Activated CD4-positive, alpha-beta T cell treated with anti-CD3 and anti-CD28 coated beads, Interleukin-2, amount 10 ng/mL, durations not matched to agents 7 days and 5 days (primary cell): ENCODE measurements at regions not wholly inside any gene's neighbourhood (a gene's known extent, or its start where the extent isn't known, plus 50 kb on each side); places are given as distances from the start of the nearest gene placed in this dataset.
A peak's percentile ranks its signal among the peaks of the same experiment; 100 is the strongest.

Source experiments
- CTCF ChIA-PET: fragments of 350-600 bp; sonication (Branson Sonifier 250); formaldehyde crosslinking; loops from one replicate; lab custom pipeline; 2021; ENCODE audit warnings: antibody characterized with exemption; lab: Charles Lee
- POLR2A ChIA-PET: fragments of 350-600 bp; sonication (Branson Sonifier 250); formaldehyde crosslinking; loops from one replicate; lab custom pipeline; 2021; ENCODE audit warnings: antibody characterized with exemption; lab: Charles Lee
- DNase-seq: peaks from one replicate; pipeline ENCODE4 v3.0.0-alpha.2; 2020
- H3K27ac Mint-ChIP-seq: one replicate; pipeline ENCODE4 v1.8.0; 2021; ENCODE audit warnings: mild to moderate bottlenecking, moderate library complexity, mixed read lengths
- H3K27me3 Mint-ChIP-seq: one replicate; pipeline ENCODE4 v1.8.0; 2021; ENCODE audit warnings: mixed read lengths
- H3K36me3 Mint-ChIP-seq: one replicate; pipeline ENCODE4 v1.8.0; 2021; ENCODE audit warnings: low read depth, mixed read lengths
- H3K4me1 Mint-ChIP-seq: one replicate; pipeline ENCODE4 v1.8.0; 2021; ENCODE audit warnings: mixed read lengths
- H3K4me3 Mint-ChIP-seq: one replicate; pipeline ENCODE4 v1.8.0; 2021; ENCODE audit warnings: mild to moderate bottlenecking, moderate library complexity, mixed read lengths
- H3K9me3 Mint-ChIP-seq: one replicate; pipeline ENCODE4 v1.8.0; 2021; ENCODE audit warnings: mixed read lengths

DNA sequence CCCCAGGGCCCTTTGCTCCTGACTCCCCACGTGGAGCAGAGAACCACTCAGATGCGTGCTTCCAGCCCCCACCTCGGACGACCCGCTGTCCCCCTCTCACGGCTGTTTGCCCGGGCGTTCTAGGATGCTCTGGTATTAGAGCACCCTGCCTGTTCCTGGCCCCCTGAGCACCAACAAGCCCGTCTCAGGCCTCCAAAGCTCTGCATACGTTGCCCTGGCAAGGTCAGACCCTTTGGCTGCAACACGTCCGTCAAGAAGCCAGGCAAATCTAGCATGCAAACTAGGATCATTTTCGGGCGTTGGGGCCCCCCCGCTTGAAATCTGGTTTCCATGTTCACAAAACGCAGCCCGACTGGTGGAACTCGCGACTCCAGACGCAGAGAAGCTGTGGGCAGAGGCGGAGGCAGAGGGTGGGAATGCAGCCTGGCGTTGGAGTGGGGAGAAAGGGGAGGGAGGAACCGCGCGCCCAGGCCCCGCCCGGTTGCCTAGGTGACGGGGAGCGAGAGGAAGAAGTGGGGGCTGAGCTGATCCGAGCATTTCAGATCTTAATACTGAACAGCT is 86.2 kb upstream of the PIAS1 start:
- H3K4me3 Mint-ChIP-seq, result no peak overlapping the region

DNA sequence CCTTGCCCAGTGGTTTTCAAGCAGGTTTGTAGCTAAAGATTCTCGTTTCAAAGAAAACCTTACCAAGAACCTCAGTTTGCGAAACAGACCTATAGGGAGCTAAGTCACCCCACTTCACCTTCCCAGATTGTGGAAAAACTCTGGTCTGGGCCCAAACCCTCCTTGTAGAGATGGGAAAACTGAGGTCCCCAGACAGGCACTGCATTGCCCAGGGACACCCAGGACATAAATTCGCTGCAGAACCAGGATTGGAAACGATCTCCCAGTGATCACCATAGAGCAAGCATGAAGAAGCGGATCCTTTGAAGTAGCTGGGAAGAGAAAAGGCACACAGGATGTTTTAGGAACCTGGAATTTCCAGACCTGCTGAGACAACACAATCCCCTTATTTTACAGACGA is 85.6 kb upstream of the PIAS1 start:
- ChIA-PET POLR2A (no interaction called here), CTCF (interaction anchor here (1.0 kb wide), 1 partner anchor 117 kb away, joined by 3 read pairs; no protein-coding TSS in a partner anchor)
- Mint-ChIP-seq H3K9me3 (no peaks in the 10 kb centered on the region), H3K27ac (no peak overlapping the region), H3K4me3 (no peak overlapping the region), H3K27me3 (peaks cover 30% of the 10 kb centered on the region), H3K4me1 (peaks cover 9% of the 10 kb centered on the region), H3K36me3 (no peaks in the 10 kb centered on the region)
- DNase-seq, result no peak

More for the DNA sequence above, 86.2 kb upstream of the PIAS1 start:
- H3K9me3 Mint-ChIP-seq, result no peaks in the 10 kb centered on the region
- DNase-seq, result peak; percentile 16
- no peaks in the 10 kb centered on the region for H3K36me3 Mint-ChIP-seq
- ChIA-PET POLR2A (no interaction called here), CTCF (interaction anchor here (1.0 kb wide), 1 partner anchor 118 kb away, joined by 3 read pairs; no protein-coding TSS in a partner anchor)
- no peak overlapping the region for H3K27ac Mint-ChIP-seq
- H3K27me3 Mint-ChIP-seq, result peaks cover 30% of the 10 kb centered on the region
- H3K4me1 Mint-ChIP-seq, result peaks cover 9% of the 10 kb centered on the region

DNA sequence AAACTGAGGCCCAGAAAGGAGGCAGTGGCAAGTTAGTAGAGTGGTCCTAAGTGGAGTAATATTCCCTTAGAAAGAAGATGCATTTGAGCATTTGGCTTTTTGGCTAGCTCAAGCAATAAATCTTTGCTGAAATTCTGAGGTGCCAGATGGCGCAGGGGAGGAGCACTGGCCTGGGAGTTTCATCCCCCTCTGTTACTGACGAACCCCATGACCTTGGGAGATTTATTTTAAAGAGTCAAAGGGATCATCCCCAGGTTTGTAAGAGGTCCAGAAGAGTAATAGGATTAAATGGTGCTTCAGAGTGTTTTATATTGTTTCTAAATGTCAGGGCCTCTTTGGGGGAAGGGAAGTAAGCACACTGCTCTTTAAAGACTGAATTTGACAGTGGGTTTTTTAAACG is 85.1 kb upstream of the PIAS1 start:
- Mint-ChIP-seq H3K9me3 (no peaks in the 10 kb centered on the region), H3K4me3 (no peak overlapping the region), H3K27me3 (peaks cover 30% of the 10 kb centered on the region), H3K27ac (no peak overlapping the region), H3K36me3 (no peaks in the 10 kb centered on the region), H3K4me1 (peaks cover 9% of the 10 kb centered on the region)
- POLR2A ChIA-PET, result no interaction called here
- CTCF ChIA-PET, result no interaction called here
- DNase-seq, result no peak

DNA sequence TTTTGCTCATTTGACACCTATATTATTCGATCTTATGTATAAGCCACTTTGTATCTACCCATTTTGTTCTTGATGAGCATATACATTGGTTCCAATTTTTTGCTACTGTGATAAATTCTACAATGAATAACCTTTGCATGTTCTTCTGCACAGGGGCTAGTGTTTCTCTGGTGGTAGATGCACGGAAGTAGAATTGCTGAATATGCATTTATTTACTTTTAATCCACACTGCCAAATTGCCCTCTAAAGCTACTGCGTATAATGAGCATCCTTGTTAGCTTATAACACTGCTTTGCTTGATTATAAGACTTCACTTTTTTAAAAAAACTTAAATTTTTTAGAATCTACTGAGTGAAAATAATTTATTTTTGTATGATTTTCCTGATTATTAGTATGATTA is 84.2 kb upstream of the PIAS1 start:
- Mint-ChIP-seq H3K36me3 (no peaks in the 10 kb centered on the region), H3K27ac (no peak overlapping the region), H3K9me3 (no peaks in the 10 kb centered on the region), H3K27me3 (peaks cover 29% of the 10 kb centered on the region), H3K4me3 (no peak overlapping the region), H3K4me1 (peaks cover 9% of the 10 kb centered on the region)
- ChIA-PET POLR2A (no interaction called here), CTCF (no interaction called here)
- DNase-seq, result no peak

DNA sequence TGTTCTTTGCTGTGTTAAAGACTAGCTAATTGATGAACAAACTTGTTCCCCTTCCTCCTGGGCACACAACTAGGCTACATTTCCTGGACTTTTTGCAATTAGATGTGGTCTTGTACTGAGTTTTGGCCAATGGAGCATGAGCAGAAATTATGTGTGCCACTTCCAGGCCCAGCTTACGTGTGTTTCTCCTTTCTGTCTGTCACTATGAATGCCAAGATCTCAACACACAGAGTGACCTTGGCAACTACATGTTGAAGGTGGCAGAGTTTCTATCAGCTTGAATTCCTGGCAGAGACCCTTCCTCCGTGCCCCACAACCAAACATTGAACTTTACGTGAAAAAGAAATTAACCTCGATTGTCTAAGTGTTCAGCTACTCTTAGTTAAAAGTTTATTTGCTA is 81.7 kb upstream of the PIAS1 start:
- Mint-ChIP-seq H3K27ac (no peak overlapping the region), H3K36me3 (no peaks in the 10 kb centered on the region), H3K9me3 (no peaks in the 10 kb centered on the region), H3K27me3 (peaks cover 27% of the 10 kb centered on the region), H3K4me1 (peaks cover 9% of the 10 kb centered on the region), H3K4me3 (no peak overlapping the region)
- DNase-seq, result no peak
- POLR2A ChIA-PET, result no interaction called here
- CTCF ChIA-PET, result no interaction called here

DNA sequence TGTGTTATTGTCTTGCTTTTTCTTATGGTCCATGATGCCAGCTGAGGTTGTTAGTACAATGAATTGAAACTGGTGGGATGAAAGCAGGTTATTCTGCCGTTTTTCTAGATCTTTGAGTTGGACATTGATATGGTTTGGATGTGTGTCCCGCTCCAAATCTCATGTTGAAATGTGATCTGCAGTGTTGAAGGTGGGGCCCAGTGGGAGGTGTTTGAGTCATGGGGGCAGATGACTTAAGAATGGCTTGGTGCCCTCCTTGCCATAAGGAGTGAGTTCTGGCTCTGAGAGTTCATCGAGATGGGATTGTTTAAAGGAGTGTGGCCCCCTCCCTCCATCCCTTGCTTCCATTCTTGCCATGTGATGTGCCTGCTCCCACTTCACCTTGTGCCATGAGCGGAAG is 80.3 kb upstream of the PIAS1 start:
- Mint-ChIP-seq H3K27ac (no peak overlapping the region), H3K9me3 (no peaks in the 10 kb centered on the region), H3K36me3 (no peaks in the 10 kb centered on the region), H3K27me3 (peaks cover 12% of the 10 kb centered on the region), H3K4me3 (no peak overlapping the region), H3K4me1 (peaks cover 2% of the 10 kb centered on the region)
- DNase-seq, result no peak
- POLR2A ChIA-PET, result no interaction called here
- CTCF ChIA-PET, result no interaction called here

DNA sequence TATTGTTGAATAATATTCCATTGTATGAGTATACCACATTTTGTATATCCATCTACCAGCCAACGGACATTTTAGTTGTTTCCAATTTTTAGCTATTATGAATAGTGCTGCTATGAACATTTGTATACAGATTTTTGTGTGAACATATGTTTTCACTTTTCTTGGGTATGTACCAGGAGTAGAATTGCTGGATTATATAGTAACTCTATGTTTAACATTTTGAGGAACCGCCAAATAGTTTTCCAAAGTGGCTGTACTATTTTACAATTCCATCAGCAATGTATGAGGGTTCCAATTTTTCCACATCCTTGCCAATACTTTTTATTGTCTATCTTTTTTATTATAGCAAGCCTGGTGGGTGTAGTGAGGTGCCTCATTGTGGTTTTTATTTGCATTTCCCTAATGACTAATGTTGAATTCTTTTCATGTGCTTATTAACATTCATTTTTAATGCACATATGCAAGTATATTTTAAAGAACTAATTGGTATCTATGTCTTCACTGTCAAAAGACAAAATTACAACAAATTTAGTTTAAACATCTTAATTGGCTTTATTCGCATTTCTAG is 77.5 kb upstream of the PIAS1 start:
- no peak for DNase-seq
- POLR2A ChIA-PET, result no interaction called here
- no peaks in the 10 kb centered on the region for H3K9me3 Mint-ChIP-seq
- no peaks in the 10 kb centered on the region for H3K4me1 Mint-ChIP-seq
- no peak overlapping the region for H3K27ac Mint-ChIP-seq
- CTCF ChIA-PET, result no interaction called here
- H3K4me3 Mint-ChIP-seq, result no peak overlapping the region
- no peaks in the 10 kb centered on the region for H3K27me3 Mint-ChIP-seq
- H3K36me3 Mint-ChIP-seq, result no peaks in the 10 kb centered on the region

DNA sequence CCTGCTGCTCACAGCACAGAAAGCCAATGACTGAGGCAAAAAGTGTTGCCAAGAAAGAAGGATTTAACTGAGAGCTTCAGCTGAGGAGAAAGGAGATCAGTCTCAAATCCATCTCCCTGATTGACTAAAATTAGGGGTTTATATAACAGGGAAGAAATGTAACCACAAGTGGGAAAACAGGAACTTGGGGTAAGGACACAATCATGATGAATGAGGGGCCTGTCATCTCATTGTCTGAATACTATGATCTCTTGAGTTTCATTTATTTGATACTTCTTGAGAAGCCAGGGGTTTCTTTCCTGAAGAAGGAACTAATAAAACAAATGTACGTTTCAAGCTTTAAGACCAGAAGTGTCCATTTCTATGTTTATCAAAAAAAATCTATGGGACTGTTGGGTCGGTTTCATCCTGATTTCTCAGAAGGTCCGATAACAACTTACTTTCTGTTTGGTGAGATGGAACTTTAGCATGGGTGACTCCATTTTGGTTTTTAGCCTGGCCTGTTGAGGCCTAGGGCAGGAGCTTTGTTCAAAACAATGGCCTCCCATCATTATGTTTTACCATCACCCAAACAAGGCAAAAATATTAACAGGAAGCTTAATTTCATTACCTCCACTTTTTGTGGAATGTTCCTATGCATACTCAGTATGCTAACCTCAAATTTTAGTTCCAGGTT is 76.6 kb upstream of the PIAS1 start:
- no peak for DNase-seq
- Mint-ChIP-seq H3K27me3 (no peaks in the 10 kb centered on the region), H3K4me1 (no peaks in the 10 kb centered on the region), H3K36me3 (no peaks in the 10 kb centered on the region), H3K4me3 (no peak overlapping the region), H3K27ac (no peak overlapping the region), H3K9me3 (no peaks in the 10 kb centered on the region)
- ChIA-PET CTCF (no interaction called here), POLR2A (no interaction called here)

DNA sequence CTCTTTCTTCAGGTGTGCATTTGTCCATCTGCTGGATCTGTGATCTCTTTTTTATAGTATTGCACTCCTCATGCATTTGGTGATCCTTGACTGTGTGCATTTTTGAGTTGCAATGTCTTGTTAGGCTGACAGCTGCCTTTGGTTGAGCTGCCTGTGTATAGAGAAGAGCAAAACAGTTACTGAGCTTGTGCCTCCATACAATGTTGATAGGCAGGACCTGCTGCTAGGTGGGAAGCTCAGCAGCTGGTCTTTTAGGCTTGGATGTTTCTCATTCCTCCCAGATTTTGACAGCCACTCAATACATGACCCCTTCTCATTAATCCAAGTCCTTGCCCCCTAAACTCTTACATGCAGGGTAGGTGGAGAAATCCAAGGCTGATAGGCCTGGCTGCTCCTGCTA is 74.8 kb upstream of the PIAS1 start:
- ChIA-PET POLR2A (no interaction called here), CTCF (no interaction called here)
- H3K36me3 Mint-ChIP-seq, result no peaks in the 10 kb centered on the region

DNA sequence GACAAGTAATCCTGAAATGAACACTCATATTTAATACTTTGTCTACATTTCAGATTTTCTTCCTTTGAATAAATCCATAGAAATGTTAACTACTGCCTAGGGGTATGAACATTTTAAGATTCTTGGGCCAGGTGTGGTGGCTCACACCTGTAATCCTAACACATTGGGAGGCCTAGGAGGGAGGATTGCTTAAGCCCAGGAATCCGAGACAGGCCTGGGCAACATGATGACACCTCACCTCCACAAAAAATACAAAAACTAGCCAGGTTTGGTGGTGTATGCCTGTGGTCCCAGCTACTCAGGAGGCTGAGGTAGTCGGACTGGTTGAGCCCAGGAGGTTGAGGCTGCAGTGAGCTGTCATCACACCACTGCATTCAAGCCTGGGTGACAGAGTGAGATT is 73.9 kb upstream of the PIAS1 start:
- Mint-ChIP-seq H3K9me3 (no peaks in the 10 kb centered on the region), H3K4me3 (no peak overlapping the region), H3K27me3 (no peaks in the 10 kb centered on the region), H3K36me3 (no peaks in the 10 kb centered on the region), H3K4me1 (no peaks in the 10 kb centered on the region), H3K27ac (no peak overlapping the region)
- ChIA-PET CTCF (no interaction called here), POLR2A (no interaction called here)
- DNase-seq, result no peak

More for the DNA sequence above, 74.8 kb upstream of the PIAS1 start:
- no peak overlapping the region for H3K4me3 Mint-ChIP-seq
- no peaks in the 10 kb centered on the region for H3K27me3 Mint-ChIP-seq
- no peaks in the 10 kb centered on the region for H3K4me1 Mint-ChIP-seq
- DNase-seq, result no peak
- no peak overlapping the region for H3K27ac Mint-ChIP-seq
- no peaks in the 10 kb centered on the region for H3K9me3 Mint-ChIP-seq

DNA sequence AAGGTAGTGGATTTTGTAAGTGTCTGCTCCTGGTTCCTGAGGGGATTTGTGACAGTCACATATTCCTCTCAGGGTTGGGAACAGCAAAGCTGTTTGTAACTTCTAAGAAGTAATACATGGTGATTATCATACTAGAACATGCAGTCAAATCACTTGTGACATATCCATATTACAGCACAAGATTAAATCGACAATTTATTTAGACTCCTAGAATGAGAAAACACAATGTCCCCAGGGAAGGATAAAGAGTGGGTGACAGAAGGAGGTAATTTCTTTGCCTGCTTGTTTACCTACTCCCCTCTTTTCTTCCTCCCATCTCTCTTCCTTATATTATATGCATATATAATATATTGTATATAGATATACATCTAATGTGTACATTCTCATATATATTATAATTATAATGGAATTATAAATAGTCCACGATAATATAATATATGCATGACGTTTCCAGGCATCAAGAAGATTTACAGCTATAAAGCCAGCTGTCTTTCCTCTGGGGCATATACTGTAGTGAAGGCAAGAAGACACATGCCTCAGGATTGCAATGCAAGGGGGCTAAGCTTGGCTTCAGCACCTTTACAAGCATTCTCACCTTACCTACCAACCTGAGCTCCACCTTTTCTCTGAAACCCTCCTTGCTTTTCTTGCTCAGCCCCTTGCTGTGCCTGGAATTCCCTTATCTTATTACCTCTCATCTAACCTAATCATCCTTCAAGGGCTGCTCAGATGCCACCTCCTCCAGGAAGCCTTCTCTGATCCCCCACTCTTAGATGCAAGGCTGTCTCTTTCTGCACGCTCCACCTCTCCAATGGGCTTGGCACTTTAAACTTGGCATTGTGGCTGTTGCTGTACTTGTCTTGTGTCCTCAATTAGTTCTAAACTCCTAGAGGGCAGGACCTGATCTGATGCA is 73.1 kb upstream of the PIAS1 start:
- ChIA-PET POLR2A (no interaction called here), CTCF (no interaction called here)
- Mint-ChIP-seq H3K27ac (no peak overlapping the region), H3K36me3 (no peaks in the 10 kb centered on the region), H3K27me3 (no peaks in the 10 kb centered on the region), H3K9me3 (no peaks in the 10 kb centered on the region), H3K4me3 (no peak overlapping the region), H3K4me1 (no peaks in the 10 kb centered on the region)
- no peak for DNase-seq

DNA sequence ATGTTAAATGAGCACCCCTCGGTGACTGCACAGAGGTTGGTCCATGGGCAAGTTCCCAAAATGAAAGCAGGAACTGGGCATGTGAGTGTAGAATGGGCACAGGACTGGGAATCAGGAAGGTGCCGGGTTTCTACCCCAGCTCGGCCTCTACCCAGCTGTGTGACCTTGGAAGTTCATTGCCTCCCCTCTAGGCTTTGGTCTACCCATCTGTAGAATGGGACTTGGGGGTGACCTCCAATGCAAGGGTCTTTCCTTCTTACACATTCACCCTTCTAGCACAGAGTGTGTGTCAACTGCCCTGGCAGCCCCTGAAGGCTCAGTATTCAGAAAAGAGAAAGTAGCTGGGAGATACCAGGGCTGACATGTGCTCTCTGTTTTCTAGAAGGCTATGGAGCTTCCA is 72.3 kb upstream of the PIAS1 start:
- Mint-ChIP-seq H3K27ac (no peak overlapping the region), H3K4me3 (no peak overlapping the region), H3K27me3 (no peaks in the 10 kb centered on the region), H3K9me3 (no peaks in the 10 kb centered on the region), H3K36me3 (no peaks in the 10 kb centered on the region), H3K4me1 (no peaks in the 10 kb centered on the region)
- CTCF ChIA-PET, result interaction anchor here (0.6 kb wide), 1 partner anchor 170 kb away, joined by 3 read pairs; no protein-coding TSS in a partner anchor
- DNase-seq, result no peak
- POLR2A ChIA-PET, result no interaction called here

DNA sequence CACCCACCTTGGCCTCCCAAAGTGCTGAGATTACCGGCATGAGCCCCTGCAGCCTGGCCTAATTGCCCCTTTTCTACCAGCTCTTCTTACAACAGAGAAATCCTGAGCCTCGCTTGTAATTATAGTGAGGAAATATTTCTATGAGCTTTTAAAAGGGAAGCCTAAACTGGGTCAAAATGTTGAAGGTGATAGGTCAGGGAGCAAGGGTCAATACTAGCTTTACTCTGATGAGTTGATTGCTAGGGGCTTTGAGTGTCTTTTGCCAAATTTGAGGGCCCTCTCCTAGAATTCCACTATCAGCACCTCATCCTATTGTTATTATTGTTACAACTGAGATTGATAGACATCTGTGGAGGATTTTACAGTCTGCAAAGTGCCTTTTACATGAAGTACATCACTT is 62.4 kb upstream of the PIAS1 start:
- Mint-ChIP-seq H3K4me1 (no peaks in the 10 kb centered on the region), H3K4me3 (no peak overlapping the region), H3K9me3 (no peaks in the 10 kb centered on the region), H3K27ac (no peak overlapping the region), H3K27me3 (peaks cover 2% of the 10 kb centered on the region), H3K36me3 (no peaks in the 10 kb centered on the region)
- ChIA-PET CTCF (interaction anchor here (1.1 kb wide), 1 partner anchor 40 kb away, joined by 3 read pairs; no protein-coding TSS in a partner anchor), POLR2A (no interaction called here)
- DNase-seq, result no peak
